ENCODE measurements at regions not wholly inside any gene's neighbourhood (a gene's known extent, or its start where the extent isn't known, plus 50 kb on each side); places are given as distances from the start of the nearest gene placed in this dataset.

GRCh38 chr5:128020012-128020411, 63.6 kb upstream of the SLC12A2 start (continued):
- TF ChIP-seq EZH2 (IDR thresholded peaks at IDR 0.05; ENCODE audit: low read depth, unreplicated experiment) = no peak
- TF ChIP-seq NANOG (IDR thresholded peaks at IDR 0.05; ENCODE audit: borderline replicate concordance) = no peak
- no peak for TF ChIP-seq ZNF114 (CRISPR knock-in tag; IDR thresholded peaks at IDR 0.05)
- TF ChIP-seq EZH2phosphoT487 (IDR thresholded peaks at IDR 0.05; ENCODE audit: unreplicated experiment) = no peak

GRCh38 chr5:128021411-128021810, 62.2 kb upstream of the SLC12A2 start:
- no peak overlapping the region for H3K27ac Mint-ChIP-seq
- Histone ChIP-seq H3K27me3 (ENCODE audit: insufficient read depth) (no peaks in the 10 kb centered on the region), H3K4me2 (no peak overlapping the region), H3K9me2 (ENCODE audit: insufficient read depth) (no peaks in the 10 kb centered on the region), H3K4me3 (no peak overlapping the region), H3K36me3 (ENCODE audit: insufficient read depth) (no peaks in the 10 kb centered on the region), H3K79me2 (replicated peaks; ENCODE audit: insufficient read depth) (no peaks in the 10 kb centered on the region), H3K4me1 (ENCODE audit: insufficient read depth) (no peaks in the 10 kb centered on the region), H3F3A (replicated peaks; ENCODE audit: low read depth) (no peaks in the 10 kb centered on the region), H3K27ac (ENCODE audit: low read depth) (no peak overlapping the region), H4K20me1 (replicated peaks; ENCODE audit: insufficient read depth) (no peaks in the 10 kb centered on the region), H2AFZ (no peak overlapping the region)
- ATAC-seq (no peak), DNase-seq (ENCODE audit: low spot score) (no peak)
- TF ChIP-seq, protein P1, sequence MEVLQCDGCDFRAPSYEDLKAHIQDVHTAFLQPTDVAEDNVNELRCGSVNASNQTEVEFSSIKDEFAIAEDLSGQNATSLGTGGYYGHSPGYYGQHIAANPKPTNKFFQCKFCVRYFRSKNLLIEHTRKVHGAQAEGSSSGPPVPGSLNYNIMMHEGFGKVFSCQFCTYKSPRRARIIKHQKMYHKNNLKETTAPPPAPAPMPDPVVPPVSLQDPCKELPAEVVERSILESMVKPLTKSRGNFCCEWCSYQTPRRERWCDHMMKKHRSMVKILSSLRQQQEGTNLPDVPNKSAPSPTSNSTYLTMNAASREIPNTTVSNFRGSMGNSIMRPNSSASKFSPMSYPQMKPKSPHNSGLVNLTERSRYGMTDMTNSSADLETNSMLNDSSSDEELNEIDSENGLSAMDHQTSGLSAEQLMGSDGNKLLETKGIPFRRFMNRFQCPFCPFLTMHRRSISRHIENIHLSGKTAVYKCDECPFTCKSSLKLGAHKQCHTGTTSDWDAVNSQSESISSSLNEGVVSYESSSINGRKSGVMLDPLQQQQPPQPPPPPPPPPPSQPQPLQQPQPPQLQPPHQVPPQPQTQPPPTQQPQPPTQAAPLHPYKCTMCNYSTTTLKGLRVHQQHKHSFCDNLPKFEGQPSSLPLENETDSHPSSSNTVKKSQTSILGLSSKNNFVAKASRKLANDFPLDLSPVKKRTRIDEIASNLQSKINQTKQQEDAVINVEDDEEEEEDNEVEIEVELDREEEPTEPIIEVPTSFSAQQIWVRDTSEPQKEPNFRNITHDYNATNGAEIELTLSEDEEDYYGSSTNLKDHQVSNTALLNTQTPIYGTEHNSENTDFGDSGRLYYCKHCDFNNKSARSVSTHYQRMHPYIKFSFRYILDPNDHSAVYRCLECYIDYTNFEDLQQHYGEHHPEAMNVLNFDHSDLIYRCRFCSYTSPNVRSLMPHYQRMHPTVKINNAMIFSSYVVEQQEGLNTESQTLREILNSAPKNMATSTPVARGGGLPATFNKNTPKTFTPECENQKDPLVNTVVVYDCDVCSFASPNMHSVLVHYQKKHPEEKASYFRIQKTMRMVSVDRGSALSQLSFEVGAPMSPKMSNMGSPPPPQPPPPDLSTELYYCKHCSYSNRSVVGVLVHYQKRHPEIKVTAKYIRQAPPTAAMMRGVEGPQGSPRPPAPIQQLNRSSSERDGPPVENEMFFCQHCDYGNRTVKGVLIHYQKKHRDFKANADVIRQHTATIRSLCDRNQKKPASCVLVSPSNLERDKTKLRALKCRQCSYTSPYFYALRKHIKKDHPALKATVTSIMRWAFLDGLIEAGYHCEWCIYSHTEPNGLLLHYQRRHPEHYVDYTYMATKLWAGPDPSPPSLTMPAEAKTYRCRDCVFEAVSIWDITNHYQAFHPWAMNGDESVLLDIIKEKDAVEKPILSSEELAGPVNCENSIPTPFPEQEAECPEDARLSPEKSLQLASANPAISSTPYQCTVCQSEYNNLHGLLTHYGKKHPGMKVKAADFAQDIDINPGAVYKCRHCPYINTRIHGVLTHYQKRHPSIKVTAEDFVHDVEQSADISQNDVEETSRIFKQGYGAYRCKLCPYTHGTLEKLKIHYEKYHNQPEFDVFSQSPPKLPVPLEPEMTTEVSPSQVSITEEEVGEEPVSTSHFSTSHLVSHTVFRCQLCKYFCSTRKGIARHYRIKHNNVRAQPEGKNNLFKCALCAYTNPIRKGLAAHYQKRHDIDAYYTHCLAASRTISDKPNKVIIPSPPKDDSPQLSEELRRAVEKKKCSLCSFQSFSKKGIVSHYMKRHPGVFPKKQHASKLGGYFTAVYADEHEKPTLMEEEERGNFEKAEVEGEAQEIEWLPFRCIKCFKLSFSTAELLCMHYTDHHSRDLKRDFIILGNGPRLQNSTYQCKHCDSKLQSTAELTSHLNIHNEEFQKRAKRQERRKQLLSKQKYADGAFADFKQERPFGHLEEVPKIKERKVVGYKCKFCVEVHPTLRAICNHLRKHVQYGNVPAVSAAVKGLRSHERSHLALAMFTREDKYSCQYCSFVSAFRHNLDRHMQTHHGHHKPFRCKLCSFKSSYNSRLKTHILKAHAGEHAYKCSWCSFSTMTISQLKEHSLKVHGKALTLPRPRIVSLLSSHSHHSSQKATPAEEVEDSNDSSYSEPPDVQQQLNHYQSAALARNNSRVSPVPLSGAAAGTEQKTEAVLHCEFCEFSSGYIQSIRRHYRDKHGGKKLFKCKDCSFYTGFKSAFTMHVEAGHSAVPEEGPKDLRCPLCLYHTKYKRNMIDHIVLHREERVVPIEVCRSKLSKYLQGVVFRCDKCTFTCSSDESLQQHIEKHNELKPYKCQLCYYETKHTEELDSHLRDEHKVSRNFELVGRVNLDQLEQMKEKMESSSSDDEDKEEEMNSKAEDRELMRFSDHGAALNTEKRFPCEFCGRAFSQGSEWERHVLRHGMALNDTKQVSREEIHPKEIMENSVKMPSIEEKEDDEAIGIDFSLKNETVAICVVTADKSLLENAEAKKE (CRISPR knock-in tag; IDR thresholded peaks at IDR 0.05) = no peak
- TF ChIP-seq REST (IDR thresholded peaks at IDR 0.05; ENCODE audit: unreplicated experiment) (no peak), JUNB (IDR thresholded peaks at IDR 0.05; ENCODE audit: unreplicated experiment) (no peak), ZNF331 (CRISPR knock-in tag; IDR thresholded peaks at IDR 0.05; ENCODE audit: low read depth) (no peak), CREB1 (CRISPR knock-in tag; IDR thresholded peaks at IDR 0.05; ENCODE audit: low read depth) (no peak), POLR2AphosphoS5 (IDR thresholded peaks at IDR 0.05; ENCODE audit: low read depth) (no peak), NANOG (IDR thresholded peaks at IDR 0.05; ENCODE audit: borderline replicate concordance) (no peak), EZH2 (IDR thresholded peaks at IDR 0.05; ENCODE audit: low read depth, unreplicated experiment) (no peak), STAT1 (IDR thresholded peaks at IDR 0.05; ENCODE audit: unreplicated experiment) (no peak), ZNF114 (CRISPR knock-in tag; IDR thresholded peaks at IDR 0.05) (no peak), ETS1 (IDR thresholded peaks at IDR 0.05) (no peak), EZH2phosphoT487 (IDR thresholded peaks at IDR 0.05; ENCODE audit: unreplicated experiment) (no peak)
- TF ChIP-seq, protein P2, sequence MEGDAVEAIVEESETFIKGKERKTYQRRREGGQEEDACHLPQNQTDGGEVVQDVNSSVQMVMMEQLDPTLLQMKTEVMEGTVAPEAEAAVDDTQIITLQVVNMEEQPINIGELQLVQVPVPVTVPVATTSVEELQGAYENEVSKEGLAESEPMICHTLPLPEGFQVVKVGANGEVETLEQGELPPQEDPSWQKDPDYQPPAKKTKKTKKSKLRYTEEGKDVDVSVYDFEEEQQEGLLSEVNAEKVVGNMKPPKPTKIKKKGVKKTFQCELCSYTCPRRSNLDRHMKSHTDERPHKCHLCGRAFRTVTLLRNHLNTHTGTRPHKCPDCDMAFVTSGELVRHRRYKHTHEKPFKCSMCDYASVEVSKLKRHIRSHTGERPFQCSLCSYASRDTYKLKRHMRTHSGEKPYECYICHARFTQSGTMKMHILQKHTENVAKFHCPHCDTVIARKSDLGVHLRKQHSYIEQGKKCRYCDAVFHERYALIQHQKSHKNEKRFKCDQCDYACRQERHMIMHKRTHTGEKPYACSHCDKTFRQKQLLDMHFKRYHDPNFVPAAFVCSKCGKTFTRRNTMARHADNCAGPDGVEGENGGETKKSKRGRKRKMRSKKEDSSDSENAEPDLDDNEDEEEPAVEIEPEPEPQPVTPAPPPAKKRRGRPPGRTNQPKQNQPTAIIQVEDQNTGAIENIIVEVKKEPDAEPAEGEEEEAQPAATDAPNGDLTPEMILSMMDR (conservative IDR thresholded peaks at IDR 0.05; ENCODE audit: low read depth in 2 of 2) = no peak
- no peak overlapping the region for H3K4me3 Mint-ChIP-seq
- H3K36me3 Mint-ChIP-seq (ENCODE audit: low read depth) = no peaks in the 10 kb centered on the region
- H3K4me1 Mint-ChIP-seq = peaks cover 3% of the 10 kb centered on the region; the same call in 1 of the 3 replicates
- H3K9me3 Mint-ChIP-seq = no peaks in the 10 kb centered on the region
- H3K27me3 Mint-ChIP-seq (ENCODE audit: insufficient read depth, low read depth, poor library complexity) = no peaks in the 10 kb centered on the region

All from GM23338 (cell line).